Stomach (tissue), 4 donors: ENCODE measurements at regions not wholly inside any gene's neighbourhood (a gene's known extent, or its start where the extent isn't known, plus 50 kb on each side); places are given as distances from the start of the nearest gene placed in this dataset.

ENCODE experiments used
- EP300 ChIP-seq: sonication (generic); formaldehyde crosslinking; IDR thresholded peaks from one replicate; pipeline ENCODE4 v1.6.1; 2017; ENCODE audit warnings: antibody characterized with exemption
- POLR2A ChIP-seq, 4 donors: fragments of 450-650 bp; IDR thresholded peaks; one replicate each; pipeline ENCODE4 v1.6.1; 2016; ENCODE audit warnings: antibody characterized with exemption in 4 of 4, control low read depth in 2 of 4, mild to moderate bottlenecking in 1 of 4, moderate library complexity in 1 of 4
- POLR2AphosphoS5 ChIP-seq, 3 donors: sonication (generic); formaldehyde crosslinking; IDR thresholded peaks; one replicate each; pipeline ENCODE4 v1.6.1; 2016; ENCODE audit warnings: antibody characterized with exemption in 3 of 3
- TF ChIP-seq, protein P1 (sequence below), 7 experiments: fragments of 450-650 bp in 4 of 7; fragments of 200-600 bp in 3 of 7; sonication (generic) in 3 of 7; IDR thresholded peaks; one replicate each; pipeline ENCODE4 v1.5.1; 2016 to 2019; ENCODE audit warnings: antibody characterized with exemption in 7 of 7, control low read depth in 2 of 7, mild to moderate bottlenecking in 1 of 7

DNA sequence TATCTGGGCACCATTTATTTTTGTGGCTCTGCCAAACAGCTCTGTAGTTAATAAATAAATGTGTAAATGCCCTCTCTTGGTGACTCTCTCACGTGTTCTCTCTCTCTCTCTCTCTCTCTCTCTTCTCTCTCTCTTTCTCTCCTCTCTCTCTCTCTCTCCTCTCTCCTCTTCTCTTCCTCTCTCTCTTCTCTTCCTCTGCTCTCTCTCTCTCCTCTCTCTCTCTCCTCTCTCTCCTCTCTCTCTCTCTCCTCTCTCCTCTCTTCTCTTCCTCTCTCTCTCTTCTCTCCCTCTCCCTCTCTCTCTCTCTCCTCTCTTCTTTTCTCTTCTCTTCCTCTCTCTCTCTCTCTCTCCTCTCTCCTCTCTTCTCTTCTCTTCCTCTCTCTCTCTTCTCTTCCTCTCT is 145.8 kb upstream of the TMEM72 start:
- TF ChIP-seq, protein P1, sequence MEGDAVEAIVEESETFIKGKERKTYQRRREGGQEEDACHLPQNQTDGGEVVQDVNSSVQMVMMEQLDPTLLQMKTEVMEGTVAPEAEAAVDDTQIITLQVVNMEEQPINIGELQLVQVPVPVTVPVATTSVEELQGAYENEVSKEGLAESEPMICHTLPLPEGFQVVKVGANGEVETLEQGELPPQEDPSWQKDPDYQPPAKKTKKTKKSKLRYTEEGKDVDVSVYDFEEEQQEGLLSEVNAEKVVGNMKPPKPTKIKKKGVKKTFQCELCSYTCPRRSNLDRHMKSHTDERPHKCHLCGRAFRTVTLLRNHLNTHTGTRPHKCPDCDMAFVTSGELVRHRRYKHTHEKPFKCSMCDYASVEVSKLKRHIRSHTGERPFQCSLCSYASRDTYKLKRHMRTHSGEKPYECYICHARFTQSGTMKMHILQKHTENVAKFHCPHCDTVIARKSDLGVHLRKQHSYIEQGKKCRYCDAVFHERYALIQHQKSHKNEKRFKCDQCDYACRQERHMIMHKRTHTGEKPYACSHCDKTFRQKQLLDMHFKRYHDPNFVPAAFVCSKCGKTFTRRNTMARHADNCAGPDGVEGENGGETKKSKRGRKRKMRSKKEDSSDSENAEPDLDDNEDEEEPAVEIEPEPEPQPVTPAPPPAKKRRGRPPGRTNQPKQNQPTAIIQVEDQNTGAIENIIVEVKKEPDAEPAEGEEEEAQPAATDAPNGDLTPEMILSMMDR (IDR thresholded peaks at IDR 0.05): no peak
- TF ChIP-seq POLR2AphosphoS5 (IDR thresholded peaks at IDR 0.05) (no peak), POLR2A (IDR thresholded peaks at IDR 0.05) (no peak), EP300 (no peak)
